Stimulated activated CD4-positive, alpha-beta T cell treated with anti-CD3 and anti-CD28 coated beads, Interleukin-4, amount 100 ng/mL, for 48 hours (primary cell): ENCODE measurements at regions not wholly inside any gene's neighbourhood (a gene's known extent, or its start where the extent isn't known, plus 50 kb on each side); places are given as distances from the start of the nearest gene placed in this dataset.

Experiments
- DNase-seq, 2 donors: peaks; one replicate each; pipeline ENCODE4 v3.0.0-alpha.2; 2020; ENCODE audit warnings: low read depth in 2 of 2

GRCh38 chr15:61481886-61482285 is 252.8 kb upstream of the RORA start:
- no peak for DNase-seq

GRCh38 chr15:61480863-61481262 is 251.8 kb upstream of the RORA start:
- DNase-seq, result no peak

GRCh38 chr15:61480295-61480694 is 251.2 kb upstream of the RORA start:
- no peak for DNase-seq

- no peak for DNase-seq
These were observed 250.5 kb upstream of the RORA start for GRCh38 chr15:61479613-61480012.

GRCh38 chr15:61476741-61477140 is 247.6 kb upstream of the RORA start:
- DNase-seq, result no peak

GRCh38 chr15:61474796-61475195 is 245.7 kb upstream of the RORA start:
- no peak for DNase-seq

- no peak for DNase-seq
These were observed 238.7 kb upstream of the RORA start for GRCh38 chr15:61467823-61468222.

- DNase-seq, result no peak
These were observed 230.9 kb upstream of the RORA start for GRCh38 chr15:61459785-61460707.

GRCh38 chr15:61457050-61457733 is 228.1 kb upstream of the RORA start:
- DNase-seq, result no peak

- DNase-seq, result no peak
These were observed 220.1 kb upstream of the RORA start for GRCh38 chr15:61449186-61449702.

- DNase-seq, result no peak
These were observed 218.9 kb upstream of the RORA start for GRCh38 chr15:61447981-61448380.

GRCh38 chr15:61444585-61444984 is 215.5 kb upstream of the RORA start:
- DNase-seq, result no peak

- no peak for DNase-seq
These were observed 213.7 kb upstream of the RORA start for GRCh38 chr15:61442821-61443220.

GRCh38 chr15:61441891-61442290 is 212.8 kb upstream of the RORA start:
- no peak for DNase-seq

GRCh38 chr15:61426466-61426865 is 197.4 kb upstream of the RORA start:
- DNase-seq, result no peak

- no peak for DNase-seq
These were observed 196.8 kb upstream of the RORA start for GRCh38 chr15:61425934-61426333.

- DNase-seq, result no peak
These were observed 193.7 kb upstream of the RORA start for GRCh38 chr15:61422773-61423172.

GRCh38 chr15:61421938-61422337 is 192.8 kb upstream of the RORA start:
- no peak for DNase-seq

- no peak for DNase-seq
These were observed 192.4 kb upstream of the RORA start for GRCh38 chr15:61421470-61421869.

- no peak for DNase-seq
These were observed 191.4 kb upstream of the RORA start for GRCh38 chr15:61420546-61420945.

- peak in 1 of 2 donors; percentile 0 for DNase-seq
These were observed 186.6 kb upstream of the RORA start for GRCh38 chr15:61415617-61416120.

- no peak for DNase-seq
These were observed 182.9 kb upstream of the RORA start for GRCh38 chr15:61411902-61412510.
